HFFc6 (cell line): ENCODE measurements at regions not wholly inside any gene's neighbourhood (a gene's known extent, or its start where the extent isn't known, plus 50 kb on each side); places are given as distances from the start of the nearest gene placed in this dataset.
"Not testable (repeated sequence)": the region's sequence is repeated elsewhere in the genome, so short reads cannot be mapped to it uniquely, and the experiment has no call there.

Source experiments
- DNase-seq: peaks from one replicate; pipeline ENCODE4 v3.0.0-alpha.2; 2018
- H3K27ac Mint-ChIP-seq: 2 replicates; pipeline ENCODE4 v1.8.0; 2020; ENCODE audit warnings: mild to moderate bottlenecking, mixed read lengths
- H3K27me3 Mint-ChIP-seq: 2 replicates; pipeline ENCODE4 v1.8.0; 2021; ENCODE audit warnings: mild to moderate bottlenecking, moderate library complexity, mixed read lengths; ENCODE audit not compliant: insufficient read depth
- H3K36me3 Mint-ChIP-seq: 2 replicates; pipeline ENCODE4 v1.8.0; 2021; ENCODE audit warnings: low read depth, mixed read lengths
- H3K4me1 Mint-ChIP-seq: 2 replicates; pipeline ENCODE4 v1.8.0; 2020; ENCODE audit warnings: low read depth, mixed read lengths
- H3K4me3 Mint-ChIP-seq: 2 replicates; pipeline ENCODE4 v1.8.0; 2020; ENCODE audit warnings: mild to moderate bottlenecking, moderate library complexity, mixed read lengths
- H3K9me3 Mint-ChIP-seq: 2 replicates; pipeline ENCODE4 v1.8.0; 2020; ENCODE audit warnings: mild to moderate bottlenecking, mixed read lengths
- TF ChIP-seq, protein P1 (sequence below): fragments of 200-600 bp; sonication (generic); IDR thresholded peaks from 2 replicates; pipeline ENCODE4 v1.5.0; 2021; ENCODE audit warnings: antibody characterized with exemption, mild to moderate bottlenecking

DNA sequence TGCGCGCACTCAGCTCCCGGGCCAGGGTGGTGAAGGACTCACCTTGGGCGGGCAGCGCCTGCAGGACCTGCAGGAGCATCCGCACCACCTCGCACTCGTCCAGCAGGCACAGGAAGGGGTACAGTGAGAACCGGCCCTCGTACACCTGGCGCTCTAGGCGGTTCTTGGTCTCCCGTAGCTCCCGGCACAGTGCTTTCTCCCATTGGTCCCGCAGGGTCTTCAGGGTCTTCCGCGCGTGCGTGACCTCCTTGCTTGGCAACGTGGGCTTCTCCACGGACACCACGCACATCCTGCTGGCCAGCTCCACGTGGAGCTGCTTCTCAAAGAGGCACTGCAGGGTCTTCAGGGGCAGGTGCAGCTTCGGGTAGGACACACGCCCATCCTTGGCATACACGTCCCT lies 74.1 kb upstream of the MED13 start:
- Mint-ChIP-seq H3K4me3 (no peak overlapping the region), H3K36me3 (peaks cover 5% of the 10 kb centered on the region), H3K4me1 (peaks cover 12% of the 10 kb centered on the region), H3K9me3 (peaks cover 5% of the 10 kb centered on the region), H3K27ac (no peak overlapping the region), H3K27me3 (peaks cover 10% of the 10 kb centered on the region)
- DNase-seq, result no peak
- TF ChIP-seq, protein P1, sequence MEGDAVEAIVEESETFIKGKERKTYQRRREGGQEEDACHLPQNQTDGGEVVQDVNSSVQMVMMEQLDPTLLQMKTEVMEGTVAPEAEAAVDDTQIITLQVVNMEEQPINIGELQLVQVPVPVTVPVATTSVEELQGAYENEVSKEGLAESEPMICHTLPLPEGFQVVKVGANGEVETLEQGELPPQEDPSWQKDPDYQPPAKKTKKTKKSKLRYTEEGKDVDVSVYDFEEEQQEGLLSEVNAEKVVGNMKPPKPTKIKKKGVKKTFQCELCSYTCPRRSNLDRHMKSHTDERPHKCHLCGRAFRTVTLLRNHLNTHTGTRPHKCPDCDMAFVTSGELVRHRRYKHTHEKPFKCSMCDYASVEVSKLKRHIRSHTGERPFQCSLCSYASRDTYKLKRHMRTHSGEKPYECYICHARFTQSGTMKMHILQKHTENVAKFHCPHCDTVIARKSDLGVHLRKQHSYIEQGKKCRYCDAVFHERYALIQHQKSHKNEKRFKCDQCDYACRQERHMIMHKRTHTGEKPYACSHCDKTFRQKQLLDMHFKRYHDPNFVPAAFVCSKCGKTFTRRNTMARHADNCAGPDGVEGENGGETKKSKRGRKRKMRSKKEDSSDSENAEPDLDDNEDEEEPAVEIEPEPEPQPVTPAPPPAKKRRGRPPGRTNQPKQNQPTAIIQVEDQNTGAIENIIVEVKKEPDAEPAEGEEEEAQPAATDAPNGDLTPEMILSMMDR, result no peak

DNA sequence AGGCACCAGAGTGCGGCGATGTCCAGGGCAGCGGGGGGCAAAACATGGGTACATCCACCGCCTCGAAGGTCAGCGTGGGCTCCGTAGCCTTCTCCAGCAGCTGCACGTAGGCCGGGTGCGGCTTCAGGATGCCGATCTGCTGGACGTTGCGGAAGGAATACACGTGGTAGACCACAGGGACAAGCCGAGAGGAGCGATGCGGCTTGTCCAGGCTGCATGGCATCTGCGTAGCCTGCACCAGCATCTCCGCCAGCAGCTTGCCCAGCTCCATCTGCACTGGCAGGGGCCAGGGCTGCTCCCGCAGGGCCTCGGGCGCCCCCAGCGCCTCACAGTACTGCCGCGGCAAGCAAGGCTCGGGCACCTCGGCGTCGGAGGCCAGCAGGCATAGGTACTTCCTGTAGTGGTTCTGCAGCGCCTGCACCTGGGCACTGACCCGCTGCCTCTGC lies 73.6 kb upstream of the MED13 start:
- not testable (repeated sequence) for H3K36me3 Mint-ChIP-seq, H3K4me3 Mint-ChIP-seq, H3K9me3 Mint-ChIP-seq, H3K27ac Mint-ChIP-seq, DNase-seq
- Mint-ChIP-seq H3K4me1 (peaks cover 15% of the 10 kb centered on the region), H3K27me3 (peaks cover 10% of the 10 kb centered on the region)

DNA sequence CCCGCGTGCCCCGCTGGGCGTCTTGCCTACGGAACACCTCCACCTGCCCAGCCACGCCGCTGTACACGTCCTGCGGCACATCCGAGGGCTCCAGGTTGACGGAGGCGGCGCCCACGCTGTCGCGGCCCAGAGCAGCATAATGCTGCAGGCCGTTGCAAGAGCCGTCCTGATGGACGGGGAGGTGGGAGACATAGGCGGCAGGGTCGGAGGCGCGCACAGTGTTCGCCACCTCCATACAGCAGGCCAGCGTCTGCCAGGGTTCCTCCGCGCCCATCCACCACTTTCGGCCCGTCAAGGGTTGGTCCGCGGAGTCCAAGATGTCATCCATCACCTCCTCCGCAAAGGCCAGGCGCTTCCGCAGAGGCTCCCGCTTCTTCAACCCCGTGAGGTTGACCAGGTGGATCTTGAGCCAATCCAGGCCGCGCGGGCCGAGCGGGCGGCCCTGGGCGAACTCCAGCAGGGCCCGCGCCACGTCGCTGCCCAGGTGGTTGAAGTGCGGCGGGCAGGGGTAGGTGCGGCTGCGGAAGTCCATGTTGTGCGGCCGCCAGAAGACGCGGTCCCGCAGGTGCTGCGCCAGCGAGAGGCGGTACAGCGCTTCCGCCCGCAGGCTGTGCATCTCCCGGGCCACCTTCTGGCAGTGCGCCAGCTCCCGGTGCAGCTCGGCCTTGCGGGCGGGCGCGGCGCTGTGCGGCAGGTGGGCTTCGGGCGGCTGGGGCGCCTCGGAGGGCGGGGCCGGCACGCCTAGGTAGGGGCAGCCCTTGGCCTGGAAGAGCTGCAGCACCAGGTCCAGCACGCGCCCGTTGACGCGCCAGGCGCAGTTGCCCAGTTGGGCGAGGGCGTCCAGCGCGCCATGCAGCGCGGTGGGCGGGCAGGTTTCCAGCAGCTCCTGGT lies 72.9 kb upstream of the MED13 start:
- H3K4me1 Mint-ChIP-seq, result peaks cover 21% of the 10 kb centered on the region
- DNase-seq, H3K36me3 Mint-ChIP-seq, H3K27ac Mint-ChIP-seq, H3K9me3 Mint-ChIP-seq, H3K4me3 Mint-ChIP-seq, H3K27me3 Mint-ChIP-seq: not testable (repeated sequence)

DNA sequence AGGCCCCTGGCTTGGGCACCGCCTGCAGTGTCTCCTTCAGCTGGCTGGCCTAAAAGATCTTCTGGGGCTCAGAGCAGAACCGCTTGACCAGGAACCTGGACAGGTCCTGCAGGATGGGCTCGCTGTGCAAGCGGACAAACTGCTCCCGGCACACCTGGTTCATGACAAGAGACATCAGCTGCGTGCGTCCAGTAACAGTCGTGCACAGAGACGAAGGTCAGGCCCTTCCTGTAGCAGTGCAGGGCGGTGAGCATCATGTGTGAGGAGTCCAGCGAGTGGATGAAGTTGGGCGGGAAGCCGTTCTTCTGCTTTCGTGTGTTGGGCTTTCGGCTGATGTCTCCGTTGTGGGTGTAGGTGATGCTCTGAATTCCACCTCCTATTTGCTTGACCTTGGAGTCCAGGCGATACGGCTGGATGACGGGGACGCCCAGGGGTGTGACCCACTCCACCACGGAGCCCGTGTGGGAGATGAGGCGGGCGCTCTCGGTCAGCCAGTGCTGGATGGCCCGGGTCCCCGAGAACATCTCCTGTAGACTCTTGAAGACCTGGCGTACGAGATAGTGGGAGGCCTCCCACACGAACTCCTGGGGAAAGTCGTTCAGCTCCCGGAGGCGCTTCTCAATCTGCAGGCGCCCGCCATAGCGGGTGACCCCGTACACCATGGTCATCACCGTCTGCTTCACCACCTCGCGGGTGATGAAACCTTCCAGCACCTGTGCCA lies 72.1 kb upstream of the MED13 start:
- not testable (repeated sequence) for H3K27me3 Mint-ChIP-seq, H3K9me3 Mint-ChIP-seq

DNA sequence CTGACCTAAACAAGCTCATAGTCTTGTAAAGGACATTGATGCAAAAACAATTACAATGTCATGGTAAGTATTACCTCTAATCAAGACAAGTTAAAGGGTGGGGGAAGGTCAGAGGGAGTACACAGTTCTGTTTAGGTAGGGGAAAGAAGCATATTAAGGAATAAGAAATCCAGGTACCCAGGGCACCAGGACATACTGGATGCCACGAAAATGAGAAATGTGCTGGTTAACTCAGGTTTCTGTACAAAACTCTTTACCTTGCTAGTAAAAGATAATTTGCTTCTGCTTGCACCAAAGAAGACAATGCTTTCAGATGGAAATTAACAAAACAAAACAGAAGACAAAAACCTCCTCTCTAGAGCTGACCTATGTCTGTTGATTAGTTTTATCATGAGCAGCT lies 70.7 kb upstream of the MED13 start:
- DNase-seq, result no peak
- Mint-ChIP-seq H3K27me3 (peaks cover 9% of the 10 kb centered on the region), H3K9me3 (peaks cover 3% of the 10 kb centered on the region), H3K4me1 (peaks cover 21% of the 10 kb centered on the region), H3K4me3 (no peak overlapping the region), H3K27ac (no peak overlapping the region), H3K36me3 (peaks cover 3% of the 10 kb centered on the region; the same call in 1 of the 2 replicates)
- TF ChIP-seq, protein P1, result no peak

More for the DNA sequence above, 72.1 kb upstream of the MED13 start:
- not testable (repeated sequence) for H3K27ac Mint-ChIP-seq, DNase-seq, H3K36me3 Mint-ChIP-seq, H3K4me3 Mint-ChIP-seq
- H3K4me1 Mint-ChIP-seq, result peaks cover 21% of the 10 kb centered on the region

DNA sequence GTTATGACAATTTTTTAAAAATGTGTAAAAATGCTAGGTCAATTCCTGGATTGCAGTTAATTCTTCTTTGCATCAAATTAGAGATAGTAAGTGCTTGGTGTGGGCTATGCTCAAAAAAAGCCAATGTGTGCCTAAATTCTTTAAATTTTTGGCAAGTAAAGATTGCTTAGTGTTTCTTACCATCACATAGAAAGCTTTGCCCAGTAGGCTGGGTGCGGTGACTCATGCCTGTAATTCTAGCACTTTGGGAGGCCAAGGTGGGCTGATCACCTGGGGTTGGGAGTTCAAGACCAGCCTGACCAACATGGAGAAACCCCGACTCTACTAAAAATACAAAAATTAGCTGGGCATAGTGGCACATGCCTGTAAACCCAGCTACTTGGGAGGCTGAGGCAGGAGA lies 70.0 kb upstream of the MED13 start:
- not testable (repeated sequence) for H3K27me3 Mint-ChIP-seq, H3K4me3 Mint-ChIP-seq, H3K9me3 Mint-ChIP-seq, DNase-seq, H3K36me3 Mint-ChIP-seq, H3K27ac Mint-ChIP-seq
- peaks cover 21% of the 10 kb centered on the region for H3K4me1 Mint-ChIP-seq

DNA sequence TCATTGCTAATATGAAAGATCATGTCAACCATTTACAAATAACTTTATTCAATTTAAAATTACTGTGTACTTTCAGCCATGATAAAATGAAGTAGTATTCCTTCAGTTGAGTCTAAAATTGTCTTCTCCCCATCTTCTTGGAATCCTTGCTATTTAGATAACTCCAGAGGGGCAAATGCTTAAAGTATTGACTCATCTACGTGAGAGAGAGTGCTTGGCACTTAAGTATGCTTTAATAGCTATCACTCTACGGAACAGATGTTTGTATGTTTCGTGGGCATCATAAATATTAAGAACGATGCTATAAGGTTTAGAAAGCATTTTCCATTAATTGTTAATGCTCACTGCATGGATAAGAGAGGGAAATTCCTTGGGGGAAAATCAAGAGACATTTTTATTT lies 69.3 kb upstream of the MED13 start:
- H3K4me1 Mint-ChIP-seq, result peaks cover 21% of the 10 kb centered on the region
- no peaks in the 10 kb centered on the region for H3K36me3 Mint-ChIP-seq
- TF ChIP-seq, protein P1, result no peak
- H3K27ac Mint-ChIP-seq, result peak overlapping the region; percentile 20; the same call in 1 of the 2 replicates
- H3K4me3 Mint-ChIP-seq, result peak overlapping the region; percentile 12; the same call in 1 of the 2 replicates
- no peaks in the 10 kb centered on the region for H3K9me3 Mint-ChIP-seq
- DNase-seq, result peak; percentile 33
- H3K27me3 Mint-ChIP-seq, result peaks cover 7% of the 10 kb centered on the region

DNA sequence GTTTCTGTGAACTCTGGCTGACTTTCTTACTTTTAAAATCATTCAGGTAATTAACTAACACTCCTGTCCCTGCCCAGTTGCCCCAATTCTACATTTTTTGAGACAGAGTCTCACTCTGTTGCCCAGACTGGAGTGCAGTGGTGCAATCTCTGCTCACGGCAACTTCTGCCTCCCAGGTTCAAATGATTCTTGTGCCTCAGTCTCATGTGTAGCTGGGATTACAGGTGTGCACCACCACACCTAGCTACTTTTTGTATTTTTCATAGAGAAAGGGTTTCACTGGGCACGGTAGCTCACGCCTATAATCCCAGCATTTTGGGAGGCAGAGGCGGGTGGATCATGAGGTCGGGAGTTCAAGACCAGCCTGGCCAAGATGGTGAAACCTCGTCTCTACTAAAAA lies 66.2 kb upstream of the MED13 start:
- not testable (repeated sequence) for H3K4me3 Mint-ChIP-seq, H3K36me3 Mint-ChIP-seq, DNase-seq, H3K9me3 Mint-ChIP-seq, H3K27ac Mint-ChIP-seq
- Mint-ChIP-seq H3K27me3 (peaks cover 11% of the 10 kb centered on the region), H3K4me1 (peaks cover 21% of the 10 kb centered on the region)
